ENCODE measurements at regions not wholly inside any gene's neighbourhood (a gene's known extent, or its start where the extent isn't known, plus 50 kb on each side); places are given as distances from the start of the nearest gene placed in this dataset.

- no peak for DNase-seq (ENCODE audit: low read depth)
- H3K4me3 ChIP-seq (ENCODE audit: low read length), result no peak overlapping the region
- TF ChIP-seq CTCF (conservative IDR thresholded peaks at IDR 0.05; ENCODE audit: low read depth, low read length), result peak; percentile 34
Measured at GRCh38 chr13:47455626-47456025, 545.4 kb downstream of the SUCLA2 start.

- no peak for DNase-seq (ENCODE audit: low read depth)
- H3K4me3 ChIP-seq (ENCODE audit: low read length), result no peak overlapping the region
- no peak for TF ChIP-seq CTCF (conservative IDR thresholded peaks at IDR 0.05; ENCODE audit: low read depth, low read length)
Measured at GRCh38 chr13:47454986-47455385, 546.1 kb downstream of the SUCLA2 start.

GRCh38 chr13:47437406-47437805 is 540.6 kb upstream of the HTR2A start:
- DNase-seq (ENCODE audit: low read depth), result no peak
- H3K4me3 ChIP-seq (ENCODE audit: low read length), result no peak overlapping the region
- no peak for TF ChIP-seq CTCF (conservative IDR thresholded peaks at IDR 0.05; ENCODE audit: low read depth, low read length)

GRCh38 chr13:47433461-47434005 is 536.7 kb upstream of the HTR2A start:
- no peak for TF ChIP-seq CTCF (conservative IDR thresholded peaks at IDR 0.05; ENCODE audit: low read depth, low read length)
- DNase-seq (ENCODE audit: low read depth), result no peak
- H3K4me3 ChIP-seq (ENCODE audit: low read length), result no peak overlapping the region

GRCh38 chr13:47426126-47426849 is 529.4 kb upstream of the HTR2A start:
- TF ChIP-seq CTCF (conservative IDR thresholded peaks at IDR 0.05; ENCODE audit: low read depth, low read length), result no peak
- peak; percentile 74 for DNase-seq (ENCODE audit: low read depth)
- no peak overlapping the region for H3K4me3 ChIP-seq (ENCODE audit: low read length)

GRCh38 chr13:47421525-47421924 is 524.7 kb upstream of the HTR2A start:
- no peak overlapping the region for H3K4me3 ChIP-seq (ENCODE audit: low read length)
- no peak for TF ChIP-seq CTCF (conservative IDR thresholded peaks at IDR 0.05; ENCODE audit: low read depth, low read length)
- DNase-seq (ENCODE audit: low read depth), result no peak

- TF ChIP-seq CTCF (conservative IDR thresholded peaks at IDR 0.05; ENCODE audit: low read depth, low read length), result no peak
- no peak overlapping the region for H3K4me3 ChIP-seq (ENCODE audit: low read length)
- no peak for DNase-seq (ENCODE audit: low read depth)
Measured at GRCh38 chr13:47420568-47420967, 523.7 kb upstream of the HTR2A start.
